Mucosa of gallbladder (tissue), 1 donor: ENCODE measurements at regions not wholly inside any gene's neighbourhood (a gene's known extent, or its start where the extent isn't known, plus 50 kb on each side); places are given as distances from the start of the nearest gene placed in this dataset.
"Not testable (repeated sequence)": the region's sequence is repeated elsewhere in the genome, so short reads cannot be mapped to it uniquely, and the experiment has no call there.

Experiments used
- DNase-seq: peaks from one replicate; pipeline ENCODE4 v3.0.0-alpha.2; 2020; ENCODE audit warnings: low spot score
- donor health status: DM: no; HTN: no; CAD: no.

GRCh38 chr11:112310848-112311247, 50.2 kb upstream of the PLET1 start:
- no peak for DNase-seq

GRCh38 chr11:112315057-112315720, 54.5 kb upstream of the PLET1 start:
- no peak for DNase-seq

GRCh38 chr11:112315861-112316739, 55.4 kb upstream of the PLET1 start:
- DNase-seq = no peak

- DNase-seq = no peak
Observed at GRCh38 chr11:112316971-112317370, 56.3 kb upstream of the PLET1 start.

- no peak for DNase-seq
Observed at GRCh38 chr11:112318184-112318591, 57.5 kb upstream of the PLET1 start.

GRCh38 chr11:112318661-112319060, 58.0 kb upstream of the PLET1 start:
- DNase-seq = no peak

- peak; percentile 47 for DNase-seq
Observed at GRCh38 chr11:112320668-112321067, 60.0 kb upstream of the PLET1 start.

GRCh38 chr11:112321501-112322172, 61.0 kb upstream of the PLET1 start:
- peak; percentile 52 for DNase-seq

- DNase-seq = no peak
Observed at GRCh38 chr11:112322173-112322790, 61.6 kb upstream of the PLET1 start.

GRCh38 chr11:112334381-112334780, 73.7 kb upstream of the PLET1 start:
- no peak for DNase-seq

- no peak for DNase-seq
Observed at GRCh38 chr11:112336356-112336886, 75.8 kb upstream of the PLET1 start.

- DNase-seq = no peak
Observed at GRCh38 chr11:112339566-112339965, 78.9 kb upstream of the PLET1 start.

- DNase-seq = no peak
Observed at GRCh38 chr11:112343368-112344039, 82.8 kb upstream of the PLET1 start.

GRCh38 chr11:112344040-112344413, 83.4 kb upstream of the PLET1 start:
- no peak for DNase-seq

GRCh38 chr11:112345166-112345565, 84.5 kb upstream of the PLET1 start:
- no peak for DNase-seq

GRCh38 chr11:112345706-112346105, 85.0 kb upstream of the PLET1 start:
- DNase-seq = no peak

- no peak for DNase-seq
Observed at GRCh38 chr11:112346586-112346985, 85.9 kb upstream of the PLET1 start.

GRCh38 chr11:112348480-112349029, 87.9 kb upstream of the PLET1 start:
- DNase-seq = no peak

- DNase-seq = not testable (repeated sequence)
Observed at GRCh38 chr11:112351423-112351822, 90.8 kb upstream of the PLET1 start.

- DNase-seq = no peak
Observed at GRCh38 chr11:112352907-112353306, 92.2 kb upstream of the PLET1 start.

- no peak for DNase-seq
Observed at GRCh38 chr11:112354364-112354763, 93.7 kb upstream of the PLET1 start.
